Suprapubic skin (tissue), 4 donors: ENCODE measurements at regions not wholly inside any gene's neighbourhood (a gene's known extent, or its start where the extent isn't known, plus 50 kb on each side); places are given as distances from the start of the nearest gene placed in this dataset.
"Not testable (repeated sequence)": the region's sequence is repeated elsewhere in the genome, so short reads cannot be mapped to it uniquely, and the experiment has no call there.

Source experiments
- CTCF ChIP-seq, 2 donors: fragments of 200-600 bp in 1 of 2; fragments of 450-650 bp in 1 of 2; sonication (generic) in 1 of 2; IDR thresholded peaks; one replicate each; pipeline ENCODE4 v1.5.1; 2016 to 2019; ENCODE audit warnings: antibody characterized with exemption in 2 of 2, mild to moderate bottlenecking in 1 of 2, moderate library complexity in 1 of 2
- EP300 ChIP-seq: sonication (generic); formaldehyde crosslinking; IDR thresholded peaks from one replicate; pipeline ENCODE4 v1.6.1; 2017; ENCODE audit warnings: antibody characterized with exemption
- POLR2A ChIP-seq, 2 donors: fragments of 450-650 bp; IDR thresholded peaks; one replicate each; pipeline ENCODE4 v1.6.1; 2017; ENCODE audit warnings: antibody characterized with exemption in 2 of 2, mild to moderate bottlenecking in 2 of 2, moderate library complexity in 2 of 2
- POLR2AphosphoS5 ChIP-seq, 3 donors: sonication (generic); formaldehyde crosslinking; IDR thresholded peaks; one replicate each; pipeline ENCODE4 v1.6.1; 2017; ENCODE audit warnings: antibody characterized with exemption in 3 of 3

- TF ChIP-seq POLR2AphosphoS5 (IDR thresholded peaks at IDR 0.05); CTCF (IDR thresholded peaks at IDR 0.05); POLR2A (IDR thresholded peaks at IDR 0.05); EP300: not testable (repeated sequence)
Observed at GRCh38 chr4:31499216-31499615, 779.0 kb downstream of the PCDH7 start.
